ENCODE measurements at regions not wholly inside any gene's neighbourhood (a gene's known extent, or its start where the extent isn't known, plus 50 kb on each side); places are given as distances from the start of the nearest gene placed in this dataset.

- Histone ChIP-seq H3K27ac (no peak overlapping the region), H3K4me3 (no peak overlapping the region), H3K9me3 (no peaks in the 10 kb centered on the region), H3K27me3 (peaks cover 9% of the 10 kb centered on the region), H3K4me1 (no peaks in the 10 kb centered on the region), H3K36me3 (no peaks in the 10 kb centered on the region)
- TF ChIP-seq, protein P1, sequence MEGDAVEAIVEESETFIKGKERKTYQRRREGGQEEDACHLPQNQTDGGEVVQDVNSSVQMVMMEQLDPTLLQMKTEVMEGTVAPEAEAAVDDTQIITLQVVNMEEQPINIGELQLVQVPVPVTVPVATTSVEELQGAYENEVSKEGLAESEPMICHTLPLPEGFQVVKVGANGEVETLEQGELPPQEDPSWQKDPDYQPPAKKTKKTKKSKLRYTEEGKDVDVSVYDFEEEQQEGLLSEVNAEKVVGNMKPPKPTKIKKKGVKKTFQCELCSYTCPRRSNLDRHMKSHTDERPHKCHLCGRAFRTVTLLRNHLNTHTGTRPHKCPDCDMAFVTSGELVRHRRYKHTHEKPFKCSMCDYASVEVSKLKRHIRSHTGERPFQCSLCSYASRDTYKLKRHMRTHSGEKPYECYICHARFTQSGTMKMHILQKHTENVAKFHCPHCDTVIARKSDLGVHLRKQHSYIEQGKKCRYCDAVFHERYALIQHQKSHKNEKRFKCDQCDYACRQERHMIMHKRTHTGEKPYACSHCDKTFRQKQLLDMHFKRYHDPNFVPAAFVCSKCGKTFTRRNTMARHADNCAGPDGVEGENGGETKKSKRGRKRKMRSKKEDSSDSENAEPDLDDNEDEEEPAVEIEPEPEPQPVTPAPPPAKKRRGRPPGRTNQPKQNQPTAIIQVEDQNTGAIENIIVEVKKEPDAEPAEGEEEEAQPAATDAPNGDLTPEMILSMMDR (IDR thresholded peaks at IDR 0.05): no peak
- no peak for TF ChIP-seq POLR2A (IDR thresholded peaks at IDR 0.05)
- no peak for TF ChIP-seq EP300 (IDR thresholded peaks at IDR 0.05)
- TF ChIP-seq POLR2AphosphoS5 (IDR thresholded peaks at IDR 0.05): no peak
- 79 to 83% methylated on average over 7 of the region's 7 CpGs for WGBS, 2 donors (ENCODE audit: low coverage in 1 of 2)
- ATAC-seq: no peak
Observed at GRCh38 chr3:71978150-71978721, 193.3 kb upstream of the PROK2 start.

DNA sequence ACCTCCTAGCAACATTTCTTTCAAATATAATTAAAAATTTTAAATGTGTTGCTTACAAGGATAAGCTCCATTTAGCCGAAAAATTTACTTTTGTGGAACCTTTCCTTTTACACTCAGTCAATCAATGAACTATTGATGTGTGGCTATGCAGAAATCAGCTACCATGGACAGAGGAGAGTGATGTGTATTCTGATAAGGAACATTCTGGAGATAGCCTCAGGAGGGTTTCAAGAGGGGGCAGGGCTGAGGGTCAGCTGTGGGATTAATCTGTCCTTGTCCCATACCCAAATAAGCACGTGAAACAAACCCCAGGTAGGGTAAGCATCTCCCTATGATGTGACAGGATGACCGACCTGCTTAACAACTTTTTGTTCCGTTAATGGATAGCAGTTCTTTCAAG lies 192.6 kb upstream of the PROK2 start:
- no peak overlapping the region for H3K4me3 ChIP-seq
- TF ChIP-seq POLR2A (IDR thresholded peaks at IDR 0.05): no peak
- TF ChIP-seq, protein P1 (IDR thresholded peaks at IDR 0.05): no peak
- TF ChIP-seq POLR2AphosphoS5 (IDR thresholded peaks at IDR 0.05): no peak
- TF ChIP-seq EP300 (IDR thresholded peaks at IDR 0.05): no peak
- no peaks in the 10 kb centered on the region for H3K36me3 ChIP-seq
- ATAC-seq: no peak
- no peaks in the 10 kb centered on the region for H3K9me3 ChIP-seq
- H3K4me1 ChIP-seq: no peaks in the 10 kb centered on the region
- no peak overlapping the region for H3K27ac ChIP-seq
- 69 to 94% methylated on average over 3 to 4 of the region's 4 CpGs for WGBS, 2 donors (ENCODE audit: low coverage in 1 of 2)
- peaks cover 9% of the 10 kb centered on the region for H3K27me3 ChIP-seq

- H3K4me3 ChIP-seq: no peak overlapping the region
- no peaks in the 10 kb centered on the region for H3K9me3 ChIP-seq
- peaks cover 9% of the 10 kb centered on the region for H3K27me3 ChIP-seq
- no peak for TF ChIP-seq POLR2A (IDR thresholded peaks at IDR 0.05)
- no peak for TF ChIP-seq EP300 (IDR thresholded peaks at IDR 0.05)
- TF ChIP-seq, protein P1 (IDR thresholded peaks at IDR 0.05): no peak
- TF ChIP-seq POLR2AphosphoS5 (IDR thresholded peaks at IDR 0.05): no peak
- 82 to 88% methylated on average over 2 of the region's 2 CpGs for WGBS, 2 donors (ENCODE audit: low coverage in 1 of 2)
- H3K27ac ChIP-seq: no peak overlapping the region
- no peaks in the 10 kb centered on the region for H3K36me3 ChIP-seq
- ATAC-seq: no peak
- H3K4me1 ChIP-seq: no peaks in the 10 kb centered on the region
Observed at GRCh38 chr3:71975573-71975972, 190.6 kb upstream of the PROK2 start.

DNA sequence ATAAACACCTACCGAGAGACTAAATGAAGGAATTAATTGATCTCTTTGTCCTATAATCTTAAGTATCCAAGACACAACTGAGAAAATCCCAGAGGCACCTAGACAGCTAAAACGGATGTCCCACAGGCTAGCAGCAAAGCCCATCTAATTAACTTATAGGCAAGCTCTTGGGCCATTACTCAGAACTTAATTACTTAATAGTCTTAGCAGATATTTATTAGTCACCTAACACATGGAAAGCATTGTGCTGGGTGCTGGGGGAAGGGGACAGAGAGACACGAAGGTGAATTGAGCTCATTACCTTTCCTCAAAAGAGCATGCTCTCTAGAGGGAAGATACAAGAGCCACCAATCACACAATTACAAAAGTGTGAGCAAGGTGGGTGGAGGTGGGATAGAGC lies 189.8 kb upstream of the PROK2 start:
- H3K4me1 ChIP-seq: no peaks in the 10 kb centered on the region
- H3K4me3 ChIP-seq: no peak overlapping the region
- H3K36me3 ChIP-seq: no peaks in the 10 kb centered on the region
- TF ChIP-seq POLR2A (IDR thresholded peaks at IDR 0.05) (no peak), POLR2AphosphoS5 (IDR thresholded peaks at IDR 0.05) (no peak), EP300 (IDR thresholded peaks at IDR 0.05) (no peak)
- TF ChIP-seq, protein P1 (IDR thresholded peaks at IDR 0.05): no peak
- WGBS, 2 donors (ENCODE audit: low coverage in 1 of 2): 81 to 90% methylated on average over 2 to 3 of the region's 3 CpGs
- ATAC-seq: no peak
- no peak overlapping the region for H3K27ac ChIP-seq
- peaks cover 9% of the 10 kb centered on the region for H3K27me3 ChIP-seq
- H3K9me3 ChIP-seq: no peaks in the 10 kb centered on the region

DNA sequence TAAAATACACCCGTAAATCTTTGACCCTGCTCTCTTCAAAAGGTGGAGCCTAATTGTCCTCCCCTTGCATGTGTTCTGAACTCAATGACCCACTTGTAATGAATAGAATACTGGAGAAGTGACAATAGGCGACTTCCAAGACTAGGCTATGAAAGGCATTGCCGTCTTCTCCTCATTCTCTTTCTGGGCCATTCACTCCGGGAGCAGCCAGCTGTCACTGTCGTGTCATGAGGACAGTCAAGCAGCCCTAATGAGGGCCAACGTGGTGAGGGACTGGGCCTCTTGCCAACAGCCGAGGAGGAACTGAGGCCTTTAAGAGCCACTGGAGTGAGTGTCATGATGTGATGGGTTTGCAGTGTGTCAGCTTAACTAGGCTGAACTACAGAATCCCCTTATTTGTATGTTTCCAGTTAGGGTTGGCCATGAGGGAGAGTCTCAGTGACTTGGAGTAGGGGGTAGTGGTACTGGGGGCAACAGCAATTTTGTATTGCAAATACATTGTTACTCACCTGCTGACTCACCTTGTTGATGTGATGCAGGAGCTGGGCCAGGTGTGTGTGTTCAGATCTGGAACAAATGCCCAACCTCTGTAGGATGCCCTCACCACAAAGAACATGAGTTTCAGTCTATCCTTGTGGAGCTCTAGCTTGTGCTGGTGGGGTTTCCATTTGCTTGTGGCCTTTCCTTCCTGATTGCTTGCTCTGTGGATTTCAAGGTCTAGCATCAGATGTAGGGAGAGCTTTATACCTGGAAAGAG lies 188.5 kb upstream of the PROK2 start:
- H3K4me1 ChIP-seq: no peaks in the 10 kb centered on the region
- H3K36me3 ChIP-seq: no peaks in the 10 kb centered on the region
- peaks cover 9% of the 10 kb centered on the region for H3K27me3 ChIP-seq
- ATAC-seq: no peak
- H3K9me3 ChIP-seq: no peaks in the 10 kb centered on the region
- no peak for TF ChIP-seq POLR2AphosphoS5 (IDR thresholded peaks at IDR 0.05)
- TF ChIP-seq POLR2A (IDR thresholded peaks at IDR 0.05): no peak
- no peak for TF ChIP-seq EP300 (IDR thresholded peaks at IDR 0.05)
- TF ChIP-seq, protein P1 (IDR thresholded peaks at IDR 0.05): no peak
- H3K27ac ChIP-seq: no peak overlapping the region
- 68 to 100% methylated on average over 4 of the region's 7 CpGs for WGBS, 2 donors (ENCODE audit: low coverage in 1 of 2)
- no peak overlapping the region for H3K4me3 ChIP-seq

Measured in gastroesophageal sphincter (tissue), 4 donors.